ENCODE measurements at regions not wholly inside any gene's neighbourhood (a gene's known extent, or its start where the extent isn't known, plus 50 kb on each side); places are given as distances from the start of the nearest gene placed in this dataset.

- TF ChIP-seq E2F6 (IDR thresholded peaks at IDR 0.05; ENCODE audit: borderline replicate concordance in 1 of 2, extremely low read depth in 1 of 2, insufficient read depth in 1 of 2, insufficient read length in 1 of 2, low read depth in 1 of 2, low read length in 1 of 2, poor library complexity in 1 of 2, severe bottlenecking in 1 of 2) (no peak), NBN (IDR thresholded peaks at IDR 0.05; ENCODE audit: low read depth) (no peak), GTF2B (IDR thresholded peaks at IDR 0.05; ENCODE audit: extremely low read depth, insufficient read length) (no peak), SNIP1 (IDR thresholded peaks at IDR 0.05; ENCODE audit: low read depth) (no peak), E2F3 (CRISPR knock-in tag; IDR thresholded peaks at IDR 0.05) (no peak), SRSF3 (IDR thresholded peaks at IDR 0.05; ENCODE audit: insufficient read depth, low read length) (no peak), RBFOX2 (IDR thresholded peaks at IDR 0.05; ENCODE audit: low read depth, low read length) (no peak), THAP7 (CRISPR knock-in tag; IDR thresholded peaks at IDR 0.05) (no peak), EHMT2 (IDR thresholded peaks at IDR 0.05) (no peak), KLF6 (CRISPR knock-in tag; IDR thresholded peaks at IDR 0.05; ENCODE audit: borderline replicate concordance) (peak; percentile 60; the same call in 1 of the 2 replicates), JUN (IDR thresholded peaks at IDR 0.05; ENCODE audit: borderline replicate concordance, low read depth, low read length) (no peak), JUN (CRISPR knock-in tag; IDR thresholded peaks at IDR 0.05; ENCODE audit: borderline replicate concordance) (no peak)
These were observed 121.0 kb upstream of the IRF2BP2 start (continued) for GRCh38 chr1:234730770-234731568.

Measured in K562 (cell line).